ENCODE measurements at regions not wholly inside any gene's neighbourhood (a gene's known extent, or its start where the extent isn't known, plus 50 kb on each side); places are given as distances from the start of the nearest gene placed in this dataset.

- no peak overlapping the region for H3K27ac ChIP-seq (ENCODE audit: low read depth, low read length, severe bottlenecking)
- H3K9me3 ChIP-seq (ENCODE audit: control insufficient read depth, low read length): no peaks in the 10 kb centered on the region
- WGBS, 2 experiments (ENCODE audit: insufficient coverage in 2 of 2): 62 to 80% methylated on average over 3 to 4 of the region's 6 CpGs
- H3K4me1 ChIP-seq (ENCODE audit: control insufficient read depth, insufficient read depth, low read length, poor library complexity, severe bottlenecking): peaks cover 4% of the 10 kb centered on the region
- H3K36me3 ChIP-seq (ENCODE audit: control insufficient read depth, insufficient read depth, low read length): no peaks in the 10 kb centered on the region
- no peak overlapping the region for H3K4me3 ChIP-seq (ENCODE audit: extremely low read depth, insufficient read depth, low read length, poor library complexity, severe bottlenecking)
Observed at GRCh38 chr5:141800617-141801016, 77.6 kb downstream of the PCDH1 start.

- Histone ChIP-seq H3K9me3 (ENCODE audit: control insufficient read depth, low read length) (no peaks in the 10 kb centered on the region), H3K4me1 (ENCODE audit: control insufficient read depth, insufficient read depth, low read length, poor library complexity, severe bottlenecking) (peaks cover 4% of the 10 kb centered on the region), H3K36me3 (ENCODE audit: control insufficient read depth, insufficient read depth, low read length) (no peaks in the 10 kb centered on the region), H3K27ac (ENCODE audit: low read depth, low read length, severe bottlenecking) (no peak overlapping the region), H3K4me3 (ENCODE audit: extremely low read depth, insufficient read depth, low read length, poor library complexity, severe bottlenecking) (no peak overlapping the region)
- WGBS, 2 experiments (ENCODE audit: insufficient coverage in 2 of 2): 86 to 100% methylated on average over 1 of the region's 7 CpGs
Observed at GRCh38 chr5:141799507-141800167, 78.6 kb downstream of the PCDH1 start.

DNA sequence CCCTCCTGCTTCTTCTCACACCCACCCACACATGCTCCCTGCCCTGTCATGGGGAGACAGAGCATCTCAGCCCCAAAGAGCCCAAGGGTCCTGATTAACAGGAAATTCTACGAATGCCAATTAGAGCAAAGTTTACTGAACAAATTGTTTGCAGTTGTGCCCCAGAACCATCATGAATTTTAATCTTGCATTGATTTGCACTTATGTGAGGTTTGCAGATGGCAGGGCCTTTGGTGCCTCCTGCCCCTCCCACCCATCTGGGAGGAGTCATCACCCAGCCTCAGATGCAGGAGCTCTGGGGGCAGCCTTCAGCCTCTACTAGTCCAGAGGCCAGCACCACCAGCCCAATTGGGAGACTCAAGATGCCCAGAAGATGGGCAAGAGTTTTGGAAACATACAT, 80.8 kb downstream of the PCDH1 start:
- H3K4me1 ChIP-seq (ENCODE audit: control insufficient read depth, insufficient read depth, low read length, poor library complexity, severe bottlenecking): no peaks in the 10 kb centered on the region
- H3K4me3 ChIP-seq (ENCODE audit: extremely low read depth, insufficient read depth, low read length, poor library complexity, severe bottlenecking): no peak overlapping the region
- H3K36me3 ChIP-seq (ENCODE audit: control insufficient read depth, insufficient read depth, low read length): no peaks in the 10 kb centered on the region
- 60 to 83% methylated on average over 1 of the region's 1 CpG for WGBS, 2 experiments (ENCODE audit: insufficient coverage in 2 of 2)
- no peaks in the 10 kb centered on the region for H3K9me3 ChIP-seq (ENCODE audit: control insufficient read depth, low read length)
- H3K27ac ChIP-seq (ENCODE audit: low read depth, low read length, severe bottlenecking): no peak overlapping the region

- H3K9me3 ChIP-seq (ENCODE audit: control insufficient read depth, low read length): no peaks in the 10 kb centered on the region
- H3K27ac ChIP-seq (ENCODE audit: low read depth, low read length, severe bottlenecking): no peak overlapping the region
- no peak overlapping the region for H3K4me3 ChIP-seq (ENCODE audit: extremely low read depth, insufficient read depth, low read length, poor library complexity, severe bottlenecking)
- H3K36me3 ChIP-seq (ENCODE audit: control insufficient read depth, insufficient read depth, low read length): no peaks in the 10 kb centered on the region
- H3K4me1 ChIP-seq (ENCODE audit: control insufficient read depth, insufficient read depth, low read length, poor library complexity, severe bottlenecking): no peaks in the 10 kb centered on the region
- 100% methylated on average over 1 of the region's 5 CpGs; no CpG with 5 or more reads in 1 of the 2 experiments for WGBS, 2 experiments (ENCODE audit: insufficient coverage in 2 of 2)
Observed at GRCh38 chr5:141795421-141795820, 82.8 kb downstream of the PCDH1 start.

- 57 to 59% methylated on average over 1 to 3 of the region's 4 CpGs for WGBS, 2 experiments (ENCODE audit: insufficient coverage in 2 of 2)
- Histone ChIP-seq H3K4me1 (ENCODE audit: control insufficient read depth, insufficient read depth, low read length, poor library complexity, severe bottlenecking) (no peaks in the 10 kb centered on the region), H3K4me3 (ENCODE audit: extremely low read depth, insufficient read depth, low read length, poor library complexity, severe bottlenecking) (no peak overlapping the region), H3K36me3 (ENCODE audit: control insufficient read depth, insufficient read depth, low read length) (no peaks in the 10 kb centered on the region), H3K9me3 (ENCODE audit: control insufficient read depth, low read length) (no peaks in the 10 kb centered on the region), H3K27ac (ENCODE audit: low read depth, low read length, severe bottlenecking) (no peak overlapping the region)
Observed at GRCh38 chr5:141793881-141794280, 84.3 kb downstream of the PCDH1 start.

- H3K4me3 ChIP-seq (ENCODE audit: extremely low read depth, insufficient read depth, low read length, poor library complexity, severe bottlenecking): no peak overlapping the region
- H3K36me3 ChIP-seq (ENCODE audit: control insufficient read depth, insufficient read depth, low read length): no peaks in the 10 kb centered on the region
- H3K27ac ChIP-seq (ENCODE audit: low read depth, low read length, severe bottlenecking): no peak overlapping the region
- no peaks in the 10 kb centered on the region for H3K9me3 ChIP-seq (ENCODE audit: control insufficient read depth, low read length)
- no peaks in the 10 kb centered on the region for H3K4me1 ChIP-seq (ENCODE audit: control insufficient read depth, insufficient read depth, low read length, poor library complexity, severe bottlenecking)
- 83 to 86% methylated on average over 1 of the region's 3 CpGs for WGBS, 2 experiments (ENCODE audit: insufficient coverage in 2 of 2)
Observed at GRCh38 chr5:141793403-141793802, 84.8 kb downstream of the PCDH1 start.

DNA sequence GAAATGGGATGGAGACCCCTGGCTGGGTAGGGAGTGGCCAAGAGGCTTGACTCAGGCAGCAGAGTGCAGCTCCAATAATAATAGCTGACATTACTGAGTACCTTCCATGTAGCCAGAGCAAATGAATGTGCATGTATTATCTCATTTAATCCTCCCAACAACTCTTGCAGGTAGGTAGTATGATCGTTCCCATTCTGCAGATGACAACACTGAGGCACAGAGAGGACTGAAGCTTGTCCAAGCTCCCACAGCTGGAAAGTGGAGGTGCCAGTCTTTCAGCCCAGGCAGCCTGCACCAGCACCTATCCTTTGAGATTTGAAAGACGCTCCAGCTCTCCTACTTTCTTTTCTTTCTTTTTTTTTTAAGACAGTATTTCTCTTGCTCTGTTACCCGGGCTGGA, 87.6 kb downstream of the PCDH1 start:
- Histone ChIP-seq H3K4me1 (ENCODE audit: control insufficient read depth, insufficient read depth, low read length, poor library complexity, severe bottlenecking) (no peaks in the 10 kb centered on the region), H3K9me3 (ENCODE audit: control insufficient read depth, low read length) (no peaks in the 10 kb centered on the region), H3K4me3 (ENCODE audit: extremely low read depth, insufficient read depth, low read length, poor library complexity, severe bottlenecking) (no peak overlapping the region), H3K36me3 (ENCODE audit: control insufficient read depth, insufficient read depth, low read length) (no peaks in the 10 kb centered on the region), H3K27ac (ENCODE audit: low read depth, low read length, severe bottlenecking) (no peak overlapping the region)
- 76 to 100% methylated on average over 1 to 2 of the region's 3 CpGs for WGBS, 2 experiments (ENCODE audit: insufficient coverage in 2 of 2)

GRCh38 chr5:141789330-141789729, 88.9 kb downstream of the PCDH1 start:
- Histone ChIP-seq H3K9me3 (ENCODE audit: control insufficient read depth, low read length) (no peaks in the 10 kb centered on the region), H3K36me3 (ENCODE audit: control insufficient read depth, insufficient read depth, low read length) (no peaks in the 10 kb centered on the region), H3K27ac (ENCODE audit: low read depth, low read length, severe bottlenecking) (no peak overlapping the region), H3K4me3 (ENCODE audit: extremely low read depth, insufficient read depth, low read length, poor library complexity, severe bottlenecking) (no peak overlapping the region), H3K4me1 (ENCODE audit: control insufficient read depth, insufficient read depth, low read length, poor library complexity, severe bottlenecking) (no peaks in the 10 kb centered on the region)
- WGBS, 2 experiments (ENCODE audit: insufficient coverage in 2 of 2): 87 to 94% methylated on average over 2 of the region's 5 CpGs

- no peaks in the 10 kb centered on the region for H3K4me1 ChIP-seq (ENCODE audit: control insufficient read depth, insufficient read depth, low read length, poor library complexity, severe bottlenecking)
- 79% methylated on average over 5 of the region's 6 CpGs for WGBS, 2 experiments (ENCODE audit: insufficient coverage in 2 of 2)
- H3K9me3 ChIP-seq (ENCODE audit: control insufficient read depth, low read length): no peaks in the 10 kb centered on the region
- H3K27ac ChIP-seq (ENCODE audit: low read depth, low read length, severe bottlenecking): no peak overlapping the region
- H3K36me3 ChIP-seq (ENCODE audit: control insufficient read depth, insufficient read depth, low read length): no peaks in the 10 kb centered on the region
- no peak overlapping the region for H3K4me3 ChIP-seq (ENCODE audit: extremely low read depth, insufficient read depth, low read length, poor library complexity, severe bottlenecking)
Observed at GRCh38 chr5:141788296-141788970, 89.8 kb downstream of the PCDH1 start.

- H3K4me1 ChIP-seq (ENCODE audit: control insufficient read depth, insufficient read depth, low read length, poor library complexity, severe bottlenecking): no peaks in the 10 kb centered on the region
- H3K27ac ChIP-seq (ENCODE audit: low read depth, low read length, severe bottlenecking): no peak overlapping the region
- no peaks in the 10 kb centered on the region for H3K36me3 ChIP-seq (ENCODE audit: control insufficient read depth, insufficient read depth, low read length)
- WGBS, 2 experiments (ENCODE audit: insufficient coverage in 2 of 2): 83 to 93% methylated on average over 1 to 3 of the region's 3 CpGs
- no peak overlapping the region for H3K4me3 ChIP-seq (ENCODE audit: extremely low read depth, insufficient read depth, low read length, poor library complexity, severe bottlenecking)
- no peaks in the 10 kb centered on the region for H3K9me3 ChIP-seq (ENCODE audit: control insufficient read depth, low read length)
Observed at GRCh38 chr5:141787376-141787775, 90.8 kb downstream of the PCDH1 start.

DNA sequence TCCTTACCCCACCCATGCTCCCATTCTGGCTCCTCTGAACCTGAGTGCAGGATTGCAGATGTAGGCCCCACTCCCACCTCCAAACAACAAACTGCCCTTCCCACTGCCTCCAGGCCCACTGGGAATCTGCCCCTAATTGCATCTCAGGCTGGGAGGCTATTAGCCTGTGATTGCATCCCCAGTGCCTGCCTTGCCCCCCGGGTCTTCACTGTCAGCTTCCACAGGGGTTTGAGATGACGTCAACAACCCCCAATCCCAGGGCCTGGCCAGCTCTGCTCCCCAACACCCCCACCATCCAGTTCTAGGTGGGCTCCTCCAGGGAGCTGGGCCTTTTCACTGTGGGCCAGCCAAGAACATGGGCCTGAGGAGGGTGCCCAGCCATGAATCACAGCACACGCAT, 91.5 kb downstream of the PCDH1 start:
- Histone ChIP-seq H3K9me3 (ENCODE audit: control insufficient read depth, low read length) (no peaks in the 10 kb centered on the region), H3K4me1 (ENCODE audit: control insufficient read depth, insufficient read depth, low read length, poor library complexity, severe bottlenecking) (no peaks in the 10 kb centered on the region), H3K4me3 (ENCODE audit: extremely low read depth, insufficient read depth, low read length, poor library complexity, severe bottlenecking) (no peak overlapping the region), H3K36me3 (ENCODE audit: control insufficient read depth, insufficient read depth, low read length) (no peaks in the 10 kb centered on the region), H3K27ac (ENCODE audit: low read depth, low read length, severe bottlenecking) (no peak overlapping the region)
- WGBS, 2 experiments (ENCODE audit: insufficient coverage in 2 of 2): 85 to 90% methylated on average over 2 of the region's 3 CpGs
